CD4-positive, alpha-beta memory T cell (primary cell): ENCODE measurements at regions not wholly inside any gene's neighbourhood (a gene's known extent, or its start where the extent isn't known, plus 50 kb on each side); places are given as distances from the start of the nearest gene placed in this dataset.

Experiments
- CTCF ChIA-PET: fragments of 350-600 bp; sonication (Branson Sonifier 250); formaldehyde crosslinking; loops from one replicate; lab custom pipeline; 2021; ENCODE audit warnings: inconsistent platforms; ENCODE audit not compliant: partially characterized antibody; lab: Charles Lee
- POLR2A ChIA-PET: fragments of 350-600 bp; sonication (Branson Sonifier 250); formaldehyde crosslinking; loops from one replicate; lab custom pipeline; 2021; ENCODE audit not compliant: partially characterized antibody; lab: Charles Lee
- DNase-seq, 5 donors: peaks; one replicate each; pipeline versions ENCODE4 v3.0.0 to v3.0.0-alpha.2; 2020 to 2022; ENCODE audit warnings: mixed read lengths in 1 of 5
- H3K27ac ChIP-seq: one replicate; pipeline ENCODE4 v1.7.0; 2013; ENCODE audit warnings: low read depth, low read length
- H3K27me3 ChIP-seq: 2 replicates; pipeline ENCODE4 v1.7.0; 2013; ENCODE audit warnings: mild to moderate bottlenecking, low read length, moderate library complexity; ENCODE audit not compliant: insufficient read depth
- H3K36me3 ChIP-seq: 2 replicates; pipeline ENCODE4 v1.7.0; 2013; ENCODE audit warnings: mild to moderate bottlenecking, low read length, moderate library complexity; ENCODE audit not compliant: insufficient read depth
- H3K4me1 ChIP-seq: 2 replicates; pipeline ENCODE4 v1.7.0; 2013; ENCODE audit warnings: mild to moderate bottlenecking, low read length, moderate library complexity; ENCODE audit not compliant: insufficient read depth
- H3K4me3 ChIP-seq, 2 donors: one replicate each; pipeline ENCODE4 v1.7.0; 2013; ENCODE audit warnings: low read length in 2 of 2, mild to moderate bottlenecking in 1 of 2
- H3K9me3 ChIP-seq, 2 donors: one replicate each; pipeline ENCODE4 v1.7.0; 2013; ENCODE audit warnings: low read length in 2 of 2, control low read depth in 1 of 2; ENCODE audit not compliant: control insufficient read depth in 1 of 2
- H3K27ac Mint-ChIP-seq, 7 donors: one replicate each; pipeline ENCODE4 v1.8.0; 2020 to 2021; ENCODE audit warnings: mixed read lengths in 7 of 7, mild to moderate bottlenecking in 6 of 7, inconsistent platforms in 3 of 7, moderate library complexity in 3 of 7
- H3K27me3 Mint-ChIP-seq, 2 donors: one replicate each; pipeline ENCODE4 v1.8.0; 2020 to 2021; ENCODE audit warnings: mixed read lengths in 2 of 2
- H3K36me3 Mint-ChIP-seq, 2 donors: one replicate each; pipeline ENCODE4 v1.8.0; 2020 to 2021; ENCODE audit warnings: mixed read lengths in 2 of 2, inconsistent platforms in 1 of 2, mild to moderate bottlenecking in 1 of 2
- H3K4me1 Mint-ChIP-seq, 4 donors: one replicate each; pipeline ENCODE4 v1.8.0; 2020 to 2021; ENCODE audit warnings: mixed read lengths in 4 of 4, mild to moderate bottlenecking in 1 of 4
- H3K4me3 Mint-ChIP-seq, 8 donors: one replicate each; pipeline ENCODE4 v1.8.0; 2020 to 2021; ENCODE audit warnings: mixed read lengths in 8 of 8, mild to moderate bottlenecking in 7 of 8, moderate library complexity in 6 of 8, inconsistent platforms in 3 of 8
- H3K9me3 Mint-ChIP-seq, 8 donors: one replicate each; pipeline ENCODE4 v1.8.0; 2020 to 2021; ENCODE audit warnings: mixed read lengths in 8 of 8, mild to moderate bottlenecking in 5 of 8, inconsistent platforms in 3 of 8, moderate library complexity in 1 of 8
- intact Hi-C: fragments of 100-400 bp; cut with micrococcal nuclease; formaldehyde crosslinking; loops from one replicate; pipeline ENCODE4 v1.15.1; 2023

DNA sequence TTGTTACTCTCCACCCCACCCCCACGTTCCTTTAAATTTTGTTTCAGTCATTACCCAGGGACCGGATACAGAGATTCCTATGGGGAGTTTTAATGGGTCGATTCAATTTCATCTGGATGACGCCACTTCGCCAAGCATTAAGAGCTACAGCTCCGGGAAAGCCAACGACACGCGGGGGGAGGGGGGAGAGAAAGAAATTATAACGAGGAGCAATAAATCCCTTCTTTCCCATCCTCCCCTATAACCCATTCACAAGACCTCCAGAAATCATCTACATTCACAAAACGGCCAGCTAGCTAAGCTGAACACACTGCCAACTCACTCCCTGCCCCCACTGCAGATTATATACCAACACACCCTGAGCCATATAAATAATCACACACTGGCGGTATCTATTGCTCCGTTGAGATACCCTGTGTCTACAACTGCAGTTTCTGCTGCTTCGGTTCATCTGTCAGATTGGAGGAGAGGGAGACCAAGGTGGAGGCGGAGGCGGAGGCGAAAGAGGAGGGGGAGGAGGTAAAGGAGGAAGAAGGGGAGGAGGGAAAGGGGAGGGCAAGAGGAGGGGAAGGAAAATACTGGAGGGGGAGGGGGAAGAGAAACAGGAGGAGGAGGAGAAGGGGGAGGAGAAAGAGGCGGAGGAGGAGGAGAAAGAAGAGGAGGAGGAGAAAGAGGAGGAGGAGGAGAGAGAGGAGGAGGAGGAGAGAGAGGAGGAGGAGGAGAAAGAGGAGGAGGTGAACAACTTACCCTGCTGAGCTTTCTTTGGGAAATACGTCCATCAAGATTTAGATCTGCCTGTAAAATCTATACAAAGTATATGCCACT is 113.9 kb upstream of the VAMP7 start:
- H3K27ac ChIP-seq, result no peak overlapping the region
- H3K27ac Mint-ChIP-seq, result peak overlapping the region; percentile 12 to 83 (median 72)
- DNase-seq, result peak; percentile 14 to 49 (median 17)
- ChIA-PET CTCF (no interaction called here), POLR2A (no interaction called here)
- peak overlapping the region; percentile 81 to 91 (median 88) for H3K4me3 Mint-ChIP-seq
- H3K36me3 ChIP-seq, result no peaks in the 10 kb centered on the region
- peaks cover 0 to 4% of the 10 kb centered on the region in 2 donors for H3K36me3 Mint-ChIP-seq
- peaks cover 0 to 8% (median 5%) of the 10 kb centered on the region in 4 donors for H3K4me1 Mint-ChIP-seq
- no peak overlapping the region for H3K4me3 ChIP-seq
- H3K27me3 Mint-ChIP-seq, result no peaks in the 10 kb centered on the region
- intact Hi-C loops, result loop anchor here (2.0 kb wide), 1 partner anchor 740 kb away; the partner anchor contains the start of gene FUNDC2
- peaks cover 8% of the 10 kb centered on the region for H3K4me1 ChIP-seq
- H3K9me3 ChIP-seq, result no peaks in the 10 kb centered on the region
- peaks cover 0 to 2% (median 0%) of the 10 kb centered on the region in 8 donors for H3K9me3 Mint-ChIP-seq
- H3K27me3 ChIP-seq, result no peaks in the 10 kb centered on the region

DNA sequence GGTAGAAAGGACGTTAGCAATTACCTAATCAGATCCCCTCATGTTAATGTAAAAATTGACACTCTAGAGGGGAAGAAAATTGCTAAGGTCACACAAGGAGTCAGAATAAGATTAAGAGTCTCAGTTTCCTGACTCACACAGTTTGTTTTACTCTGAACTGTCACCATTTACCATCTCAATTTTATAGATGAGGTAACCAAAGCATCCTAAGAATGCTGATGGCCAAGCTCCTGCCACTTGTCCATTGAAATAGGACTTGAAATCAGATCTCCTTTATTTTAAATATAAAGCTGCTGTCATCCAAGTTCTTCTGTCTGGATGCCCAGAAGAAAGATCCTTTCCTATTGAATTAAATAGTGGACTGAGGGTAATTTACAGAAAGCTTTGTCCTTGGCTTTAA is 114.8 kb upstream of the VAMP7 start:
- DNase-seq, result no peak
- H3K4me1 ChIP-seq, result peaks cover 8% of the 10 kb centered on the region
- intact Hi-C loops, result loop anchor here (2.0 kb wide), 1 partner anchor 740 kb away; the partner anchor contains the start of gene FUNDC2
- H3K27me3 Mint-ChIP-seq, result no peaks in the 10 kb centered on the region
- ChIA-PET POLR2A (no interaction called here), CTCF (no interaction called here)
- peaks cover 0 to 5% (median 3%) of the 10 kb centered on the region in 8 donors for H3K9me3 Mint-ChIP-seq
- H3K4me3 Mint-ChIP-seq, result peak overlapping the region in 5 of 8 donors; percentile 81 to 91 (median 88)
- peaks cover 0 to 8% (median 5%) of the 10 kb centered on the region in 4 donors for H3K4me1 Mint-ChIP-seq
- no peaks in the 10 kb centered on the region for H3K9me3 ChIP-seq
- H3K27ac ChIP-seq, result no peak overlapping the region
- peaks cover 0 to 7% of the 10 kb centered on the region in 2 donors for H3K36me3 Mint-ChIP-seq
- H3K36me3 ChIP-seq, result no peaks in the 10 kb centered on the region
- no peaks in the 10 kb centered on the region for H3K27me3 ChIP-seq
- no peak overlapping the region for H3K4me3 ChIP-seq
- H3K27ac Mint-ChIP-seq, result no peak overlapping the region

DNA sequence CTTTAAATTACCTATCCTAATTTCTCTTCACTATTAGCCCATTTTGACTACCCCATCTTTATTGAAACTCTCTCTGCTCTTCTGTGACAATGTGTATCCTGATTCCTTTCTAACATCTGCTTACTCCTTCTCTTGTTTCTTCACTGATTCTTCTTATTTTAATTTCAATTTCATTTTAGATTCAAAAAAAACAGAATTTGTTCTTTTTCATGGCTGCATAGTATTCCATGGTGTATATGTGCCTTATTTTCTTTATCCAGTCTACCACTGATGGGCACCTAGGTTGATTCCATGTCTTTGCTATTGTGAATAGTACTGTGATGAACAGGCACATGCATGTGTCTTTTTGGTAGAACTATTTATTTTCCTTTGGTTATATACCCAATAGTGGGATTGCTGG is 120.0 kb upstream of the VAMP7 start:
- CTCF ChIA-PET, result no interaction called here
- H3K4me1 Mint-ChIP-seq, result no peaks in the 10 kb centered on the region
- H3K9me3 ChIP-seq, result no peaks in the 10 kb centered on the region
- intact Hi-C loops, result no loop called here
- no peaks in the 10 kb centered on the region for H3K4me1 ChIP-seq
- H3K27ac Mint-ChIP-seq, result peak overlapping the region in 1 of 7 donors; percentile 19
- POLR2A ChIA-PET, result no interaction called here
- H3K4me3 ChIP-seq, result no peak overlapping the region
- no peak overlapping the region for H3K27ac ChIP-seq
- H3K36me3 Mint-ChIP-seq, result peaks cover 0 to 7% of the 10 kb centered on the region in 2 donors
- DNase-seq, result no peak
- no peaks in the 10 kb centered on the region for H3K36me3 ChIP-seq
- no peaks in the 10 kb centered on the region for H3K27me3 Mint-ChIP-seq
- no peaks in the 10 kb centered on the region for H3K27me3 ChIP-seq
- no peak overlapping the region for H3K4me3 Mint-ChIP-seq
- peaks cover 0 to 9% (median 5%) of the 10 kb centered on the region in 8 donors for H3K9me3 Mint-ChIP-seq

DNA sequence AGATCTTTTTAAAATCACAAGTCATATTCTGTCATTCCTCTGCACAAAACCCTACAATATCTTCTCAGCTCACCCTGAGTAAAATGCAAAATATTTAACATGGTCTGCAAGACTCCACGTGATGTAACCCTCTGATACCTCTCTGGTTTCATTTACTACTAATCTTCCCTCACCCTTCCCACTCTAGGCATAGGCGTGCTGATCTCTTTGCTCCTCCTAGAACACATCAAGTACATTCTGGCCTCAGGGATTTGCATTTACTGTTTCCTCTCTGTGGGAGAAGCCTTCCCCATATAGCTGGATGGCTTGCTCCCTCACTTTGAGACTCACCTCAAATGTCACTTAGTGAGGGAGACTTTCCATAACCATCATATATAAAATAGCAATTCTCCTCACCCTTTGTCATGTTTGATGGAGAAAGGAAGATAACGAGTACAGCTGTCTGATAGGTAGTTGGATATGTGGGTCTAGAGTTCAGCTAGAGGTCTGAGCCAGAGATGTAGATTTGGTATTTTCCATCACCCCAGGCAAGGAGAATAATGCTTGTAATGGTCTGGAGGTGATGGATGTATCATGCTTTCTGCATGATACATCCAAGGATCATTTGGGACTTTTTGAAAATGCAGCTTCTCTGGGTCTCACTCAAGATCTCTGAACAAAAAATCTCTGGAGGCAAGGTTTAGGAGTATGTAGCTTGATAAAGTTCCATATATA is 123.9 kb upstream of the VAMP7 start:
- Histone ChIP-seq H3K4me3 (no peak overlapping the region), H3K36me3 (no peaks in the 10 kb centered on the region), H3K4me1 (no peaks in the 10 kb centered on the region), H3K27ac (no peak overlapping the region), H3K27me3 (no peaks in the 10 kb centered on the region), H3K9me3 (no peaks in the 10 kb centered on the region)
- CTCF ChIA-PET, result no interaction called here
- Mint-ChIP-seq H3K36me3 (peaks cover 0 to 3% of the 10 kb centered on the region in 2 donors), H3K4me3 (no peak overlapping the region), H3K27ac (no peak overlapping the region), H3K9me3 (peaks cover 0 to 9% (median 4%) of the 10 kb centered on the region in 8 donors), H3K27me3 (no peaks in the 10 kb centered on the region), H3K4me1 (no peaks in the 10 kb centered on the region)
- POLR2A ChIA-PET, result no interaction called here
- intact Hi-C loops, result no loop called here
- DNase-seq, result no peak

DNA sequence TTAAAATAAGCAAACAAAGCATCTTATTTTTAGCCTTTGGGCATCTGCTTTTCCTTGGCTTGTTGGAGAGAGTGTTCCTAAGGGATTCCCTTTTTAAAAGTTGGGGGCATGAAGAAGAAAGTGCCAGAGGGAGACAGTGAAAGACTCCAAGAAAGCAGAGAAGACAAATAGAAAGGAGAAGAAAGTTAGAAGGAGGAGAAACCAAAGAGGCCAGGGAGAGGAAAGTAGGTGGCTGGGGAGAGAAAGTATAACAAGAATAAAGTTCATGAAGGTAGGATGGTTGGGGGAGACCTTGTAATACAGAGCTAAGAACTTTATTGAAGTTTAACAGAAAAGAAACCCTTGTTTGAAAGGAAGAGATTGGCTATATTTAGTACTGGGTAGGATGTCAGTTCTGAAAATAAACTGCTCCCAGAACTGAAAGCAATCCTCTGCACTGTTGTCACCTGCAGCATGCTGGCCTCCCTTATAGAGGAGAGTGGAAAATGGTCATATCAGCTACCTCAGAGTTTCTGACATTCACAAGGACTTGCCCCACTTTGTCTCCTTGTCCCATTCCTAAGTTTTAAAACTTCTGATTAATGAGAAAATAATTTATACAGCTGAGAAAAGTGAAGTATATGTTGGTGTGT is 125.3 kb upstream of the VAMP7 start:
- no peak overlapping the region for H3K27ac ChIP-seq
- H3K27me3 Mint-ChIP-seq, result no peaks in the 10 kb centered on the region
- peaks cover 0 to 2% (median 0%) of the 10 kb centered on the region in 8 donors for H3K9me3 Mint-ChIP-seq
- H3K4me1 ChIP-seq, result no peaks in the 10 kb centered on the region
- H3K27ac Mint-ChIP-seq, result no peak overlapping the region
- no peaks in the 10 kb centered on the region for H3K36me3 ChIP-seq
- H3K4me1 Mint-ChIP-seq, result no peaks in the 10 kb centered on the region
- H3K36me3 Mint-ChIP-seq, result no peaks in the 10 kb centered on the region
- H3K4me3 Mint-ChIP-seq, result no peak overlapping the region
- no peaks in the 10 kb centered on the region for H3K27me3 ChIP-seq
- ChIA-PET POLR2A (no interaction called here), CTCF (no interaction called here)
- H3K4me3 ChIP-seq, result no peak overlapping the region
- no peak for DNase-seq
- intact Hi-C loops, result no loop called here
- no peaks in the 10 kb centered on the region for H3K9me3 ChIP-seq

DNA sequence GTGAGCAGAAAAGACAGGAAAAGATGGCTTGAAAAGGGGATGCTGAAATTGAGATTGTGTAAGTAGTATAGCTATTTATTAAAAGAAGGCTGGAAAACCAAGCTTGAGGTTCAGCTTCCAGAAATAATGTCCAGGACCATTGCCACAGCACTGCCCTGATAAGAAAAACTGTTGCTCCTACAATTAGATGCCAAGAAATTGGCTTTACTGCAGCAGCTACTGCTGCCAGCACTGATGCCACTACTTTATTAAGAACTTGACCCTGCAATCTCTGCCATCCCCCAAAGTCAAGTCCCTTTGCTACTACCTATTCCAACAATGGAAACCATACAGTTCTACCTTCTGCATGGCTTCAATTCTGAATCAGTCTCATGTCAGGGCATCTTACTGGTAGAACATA is 130.0 kb upstream of the VAMP7 start:
- peaks cover 0 to 6% (median 0%) of the 10 kb centered on the region in 8 donors for H3K9me3 Mint-ChIP-seq
- no peaks in the 10 kb centered on the region for H3K4me1 ChIP-seq
- no peak overlapping the region for H3K4me3 Mint-ChIP-seq
- DNase-seq, result no peak
- no peak overlapping the region for H3K4me3 ChIP-seq
- H3K27ac ChIP-seq, result no peak overlapping the region
- intact Hi-C loops, result no loop called here
- ChIA-PET POLR2A (no interaction called here), CTCF (no interaction called here)
- H3K27ac Mint-ChIP-seq, result no peak overlapping the region
- no peaks in the 10 kb centered on the region for H3K36me3 ChIP-seq
- H3K27me3 Mint-ChIP-seq, result no peaks in the 10 kb centered on the region
- no peaks in the 10 kb centered on the region for H3K9me3 ChIP-seq
- no peaks in the 10 kb centered on the region for H3K4me1 Mint-ChIP-seq
- H3K27me3 ChIP-seq, result no peaks in the 10 kb centered on the region
- no peaks in the 10 kb centered on the region for H3K36me3 Mint-ChIP-seq

DNA sequence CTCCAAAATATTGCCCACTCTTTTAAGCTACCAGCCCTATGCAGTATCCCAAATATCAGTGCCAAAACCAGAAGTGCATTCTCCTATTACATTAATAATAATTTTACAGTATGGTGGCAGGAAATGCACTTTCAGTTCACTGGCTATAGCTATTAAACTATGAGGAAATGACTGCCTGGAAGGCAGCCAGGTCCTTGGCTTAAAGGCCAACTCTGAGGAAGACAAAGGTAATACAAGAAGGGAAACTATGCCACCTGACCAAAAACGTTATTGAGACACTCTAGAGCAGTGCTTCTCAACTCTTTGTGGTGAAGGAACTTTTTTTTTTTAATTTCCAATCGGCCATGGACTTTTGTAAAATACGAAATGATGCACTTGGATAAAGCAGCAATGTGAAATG is 133.6 kb upstream of the VAMP7 start:
- CTCF ChIA-PET, result no interaction called here
- H3K4me1 ChIP-seq, result no peaks in the 10 kb centered on the region
- H3K9me3 ChIP-seq, result no peaks in the 10 kb centered on the region
- intact Hi-C loops, result no loop called here
- Mint-ChIP-seq H3K4me1 (no peaks in the 10 kb centered on the region), H3K27ac (no peak overlapping the region), H3K4me3 (no peak overlapping the region), H3K27me3 (no peaks in the 10 kb centered on the region), H3K36me3 (no peaks in the 10 kb centered on the region), H3K9me3 (peaks cover 0 to 6% (median 0%) of the 10 kb centered on the region in 8 donors)
- H3K27me3 ChIP-seq, result no peaks in the 10 kb centered on the region
- no peak overlapping the region for H3K27ac ChIP-seq
- H3K4me3 ChIP-seq, result no peak overlapping the region
- POLR2A ChIA-PET, result no interaction called here
- no peak for DNase-seq
- H3K36me3 ChIP-seq, result no peaks in the 10 kb centered on the region
